Breast epithelium (tissue), 3 donors: ENCODE measurements at regions not wholly inside any gene's neighbourhood (a gene's known extent, or its start where the extent isn't known, plus 50 kb on each side); places are given as distances from the start of the nearest gene placed in this dataset.

Source experiments
- CTCF ChIP-seq, 3 donors: fragments of 450-650 bp; IDR thresholded peaks; one replicate each; pipeline ENCODE4 v1.5.1; 2016 to 2017; ENCODE audit warnings: antibody characterized with exemption in 3 of 3, mild to moderate bottlenecking in 3 of 3, moderate library complexity in 3 of 3
- POLR2A ChIP-seq: fragments of 450-650 bp; IDR thresholded peaks from one replicate; pipeline ENCODE4 v1.6.1; 2016; ENCODE audit warnings: antibody characterized with exemption, mild to moderate bottlenecking, moderate library complexity
- POLR2AphosphoS5 ChIP-seq, 3 donors: sonication (generic); formaldehyde crosslinking; IDR thresholded peaks; one replicate each; pipeline ENCODE4 v1.6.1; 2017; ENCODE audit warnings: antibody characterized with exemption in 3 of 3

DNA sequence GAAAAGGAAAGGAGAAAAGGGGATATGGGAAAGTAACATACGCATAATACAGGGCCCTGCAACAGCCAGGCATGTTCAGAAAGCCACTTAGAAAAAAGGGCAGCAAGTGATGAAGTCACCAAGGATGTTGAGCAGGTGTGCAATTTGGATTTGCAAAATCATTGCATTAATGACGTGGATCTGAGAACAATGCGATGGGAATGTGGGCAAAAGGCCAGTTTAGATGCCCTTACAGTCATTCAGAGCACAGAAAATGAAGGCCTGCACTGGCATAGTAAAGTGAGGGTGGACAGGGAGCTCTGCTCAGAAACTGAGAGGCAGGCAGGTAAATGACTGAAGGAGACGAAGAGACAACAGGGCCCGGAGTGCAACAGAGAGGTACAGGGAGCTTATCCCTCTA lies 123.7 kb upstream of the NHSL1 start:
- TF ChIP-seq CTCF (IDR thresholded peaks at IDR 0.05) (no peak), POLR2A (no peak), POLR2AphosphoS5 (IDR thresholded peaks at IDR 0.05) (no peak)
